ENCODE measurements at regions not wholly inside any gene's neighbourhood (a gene's known extent, or its start where the extent isn't known, plus 50 kb on each side); places are given as distances from the start of the nearest gene placed in this dataset.

GRCh38 chr2:103734911-103735310 is 973.1 kb downstream of the TMEM182 start:
- no peak overlapping the region for H3K4me3 ChIP-seq (ENCODE audit: low read depth, low read length)
- H3K27ac ChIP-seq = no peak overlapping the region
- in situ Hi-C loops (cut with HindIII; ENCODE audit: low pct_ligation_motif_present, low sequenced_read_pairs) = no loop called here
- no peaks in the 10 kb centered on the region for H3K27me3 ChIP-seq (replicated peaks)
- no peaks in the 10 kb centered on the region for H3K36me3 ChIP-seq (replicated peaks)
- TF ChIP-seq, protein P1, sequence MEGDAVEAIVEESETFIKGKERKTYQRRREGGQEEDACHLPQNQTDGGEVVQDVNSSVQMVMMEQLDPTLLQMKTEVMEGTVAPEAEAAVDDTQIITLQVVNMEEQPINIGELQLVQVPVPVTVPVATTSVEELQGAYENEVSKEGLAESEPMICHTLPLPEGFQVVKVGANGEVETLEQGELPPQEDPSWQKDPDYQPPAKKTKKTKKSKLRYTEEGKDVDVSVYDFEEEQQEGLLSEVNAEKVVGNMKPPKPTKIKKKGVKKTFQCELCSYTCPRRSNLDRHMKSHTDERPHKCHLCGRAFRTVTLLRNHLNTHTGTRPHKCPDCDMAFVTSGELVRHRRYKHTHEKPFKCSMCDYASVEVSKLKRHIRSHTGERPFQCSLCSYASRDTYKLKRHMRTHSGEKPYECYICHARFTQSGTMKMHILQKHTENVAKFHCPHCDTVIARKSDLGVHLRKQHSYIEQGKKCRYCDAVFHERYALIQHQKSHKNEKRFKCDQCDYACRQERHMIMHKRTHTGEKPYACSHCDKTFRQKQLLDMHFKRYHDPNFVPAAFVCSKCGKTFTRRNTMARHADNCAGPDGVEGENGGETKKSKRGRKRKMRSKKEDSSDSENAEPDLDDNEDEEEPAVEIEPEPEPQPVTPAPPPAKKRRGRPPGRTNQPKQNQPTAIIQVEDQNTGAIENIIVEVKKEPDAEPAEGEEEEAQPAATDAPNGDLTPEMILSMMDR (IDR thresholded peaks at IDR 0.05; ENCODE audit: low read depth, low read length, missing control alignments) = no peak
- DNase-seq = no peak

DNA sequence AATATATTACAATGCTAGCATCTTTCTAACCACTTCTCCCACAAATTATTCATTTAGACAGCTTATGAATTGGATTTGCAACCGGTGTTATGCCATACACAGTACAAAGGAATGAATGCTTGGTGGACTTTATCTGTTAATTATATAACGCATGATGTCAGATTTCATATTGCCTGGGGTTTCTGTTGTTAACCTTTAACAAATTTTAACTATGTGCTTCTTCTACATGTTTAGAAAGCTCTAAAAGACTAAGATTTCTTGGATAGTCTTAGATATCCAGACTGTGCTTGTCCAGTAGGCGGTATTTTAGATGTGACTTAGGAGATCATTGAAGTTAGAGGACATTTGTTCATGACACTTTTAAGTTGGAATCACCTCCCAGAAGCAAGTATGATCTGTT is 976.3 kb downstream of the TMEM182 start:
- in situ Hi-C loops (cut with HindIII; ENCODE audit: low pct_ligation_motif_present, low sequenced_read_pairs) = no loop called here
- Histone ChIP-seq H3K27me3 (replicated peaks) (no peaks in the 10 kb centered on the region), H3K27ac (no peak overlapping the region), H3K4me3 (ENCODE audit: low read depth, low read length) (no peak overlapping the region), H3K36me3 (replicated peaks) (no peaks in the 10 kb centered on the region)
- TF ChIP-seq, protein P1 (IDR thresholded peaks at IDR 0.05; ENCODE audit: low read depth, low read length, missing control alignments) = no peak
- no peak for DNase-seq

- no peaks in the 10 kb centered on the region for H3K36me3 ChIP-seq (replicated peaks)
- TF ChIP-seq, protein P1 (IDR thresholded peaks at IDR 0.05; ENCODE audit: low read depth, low read length, missing control alignments) = no peak
- no peak overlapping the region for H3K4me3 ChIP-seq (ENCODE audit: low read depth, low read length)
- in situ Hi-C loops (cut with HindIII; ENCODE audit: low pct_ligation_motif_present, low sequenced_read_pairs) = no loop called here
- H3K27ac ChIP-seq = no peak overlapping the region
- no peaks in the 10 kb centered on the region for H3K27me3 ChIP-seq (replicated peaks)
- DNase-seq = no peak
These were observed 976.8 kb downstream of the TMEM182 start for GRCh38 chr2:103738606-103739005.

- no peak overlapping the region for H3K27ac ChIP-seq
- no peak for DNase-seq
- TF ChIP-seq, protein P1 (IDR thresholded peaks at IDR 0.05; ENCODE audit: low read depth, low read length, missing control alignments) = no peak
- in situ Hi-C loops (cut with HindIII; ENCODE audit: low pct_ligation_motif_present, low sequenced_read_pairs) = no loop called here
- H3K36me3 ChIP-seq (replicated peaks) = no peaks in the 10 kb centered on the region
- H3K4me3 ChIP-seq (ENCODE audit: low read depth, low read length) = no peak overlapping the region
- H3K27me3 ChIP-seq (replicated peaks) = no peaks in the 10 kb centered on the region
These were observed 977.4 kb downstream of the TMEM182 start for GRCh38 chr2:103739186-103739585.

DNA sequence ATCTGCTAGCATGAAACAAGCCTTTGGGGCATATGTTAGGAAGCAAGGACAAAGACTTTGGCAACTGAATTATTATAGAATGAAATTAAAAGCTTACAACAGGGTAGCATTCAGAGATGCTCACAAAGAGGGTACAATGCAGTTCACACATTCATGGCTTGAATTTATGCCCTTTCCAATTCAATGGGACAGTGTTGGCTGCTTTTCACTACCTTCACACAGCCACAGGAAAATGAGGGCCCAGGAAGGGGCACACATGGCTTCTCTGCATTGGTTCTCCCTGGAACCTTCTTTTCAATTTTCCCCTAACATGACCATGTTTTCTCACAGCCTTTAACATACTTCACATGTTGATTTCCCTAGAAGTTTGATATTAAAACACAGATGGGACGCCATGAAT is 978.1 kb downstream of the TMEM182 start:
- Histone ChIP-seq H3K36me3 (replicated peaks) (no peaks in the 10 kb centered on the region), H3K27me3 (replicated peaks) (no peaks in the 10 kb centered on the region), H3K27ac (no peak overlapping the region), H3K4me3 (ENCODE audit: low read depth, low read length) (no peak overlapping the region)
- in situ Hi-C loops (cut with HindIII; ENCODE audit: low pct_ligation_motif_present, low sequenced_read_pairs) = no loop called here
- DNase-seq = no peak
- TF ChIP-seq, protein P1 (IDR thresholded peaks at IDR 0.05; ENCODE audit: low read depth, low read length, missing control alignments) = no peak

DNA sequence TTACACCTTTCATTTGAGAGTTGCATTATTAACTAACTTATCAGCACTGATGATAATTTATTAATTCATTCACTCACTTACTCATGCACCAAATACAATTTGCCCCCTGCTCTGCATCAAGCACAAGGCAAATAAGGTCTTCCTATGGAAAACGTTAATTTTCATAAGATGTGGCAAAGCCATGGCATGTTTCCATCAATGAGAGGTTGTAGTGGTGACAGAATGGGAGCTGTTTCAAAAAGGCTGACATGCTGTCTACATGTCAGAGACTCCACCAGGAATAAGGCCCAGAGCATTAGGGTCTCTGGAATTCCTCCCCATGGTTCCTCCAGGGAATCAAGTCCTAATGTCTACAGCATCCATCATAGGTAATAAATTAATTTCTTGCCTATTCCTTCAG is 978.8 kb downstream of the TMEM182 start:
- DNase-seq = no peak
- no peaks in the 10 kb centered on the region for H3K27me3 ChIP-seq (replicated peaks)
- in situ Hi-C loops (cut with HindIII; ENCODE audit: low pct_ligation_motif_present, low sequenced_read_pairs) = no loop called here
- TF ChIP-seq, protein P1 (IDR thresholded peaks at IDR 0.05; ENCODE audit: low read depth, low read length, missing control alignments) = no peak
- no peak overlapping the region for H3K27ac ChIP-seq
- no peak overlapping the region for H3K4me3 ChIP-seq (ENCODE audit: low read depth, low read length)
- no peaks in the 10 kb centered on the region for H3K36me3 ChIP-seq (replicated peaks)
